GM18520 (cell line): ENCODE measurements at regions not wholly inside any gene's neighbourhood (a gene's known extent, or its start where the extent isn't known, plus 50 kb on each side); places are given as distances from the start of the nearest gene placed in this dataset.
"Not testable (repeated sequence)": the region's sequence is repeated elsewhere in the genome, so short reads cannot be mapped to it uniquely, and the experiment has no call there.

ENCODE experiments used
- ATAC-seq: cut with Tn5 transposase; IDR thresholded peaks from one replicate; pipeline ENCODE4 v1.9.1; 2021; ENCODE audit not compliant: unreplicated experiment

GRCh38 chr1:79177844-79178243 lies 171.3 kb upstream of the ADGRL4 start:
- no peak for ATAC-seq

GRCh38 chr1:79161077-79161476 lies 154.5 kb upstream of the ADGRL4 start:
- ATAC-seq: no peak

- ATAC-seq: no peak
These were observed 149.5 kb upstream of the ADGRL4 start for GRCh38 chr1:79155991-79156390.

- ATAC-seq: no peak
These were observed 144.7 kb upstream of the ADGRL4 start for GRCh38 chr1:79151006-79151796.

- ATAC-seq: no peak
These were observed 144.0 kb upstream of the ADGRL4 start for GRCh38 chr1:79150576-79150975.

GRCh38 chr1:79138227-79138626 lies 131.7 kb upstream of the ADGRL4 start:
- not testable (repeated sequence) for ATAC-seq

GRCh38 chr1:79133774-79134364 lies 127.3 kb upstream of the ADGRL4 start:
- ATAC-seq: no peak

GRCh38 chr1:79131626-79132025 lies 125.1 kb upstream of the ADGRL4 start:
- no peak for ATAC-seq

- ATAC-seq: no peak
These were observed 123.4 kb upstream of the ADGRL4 start for GRCh38 chr1:79129914-79130313.

- no peak for ATAC-seq
These were observed 122.2 kb upstream of the ADGRL4 start for GRCh38 chr1:79128722-79129121.

- ATAC-seq: no peak
These were observed 118.2 kb upstream of the ADGRL4 start for GRCh38 chr1:79124756-79125155.

- no peak for ATAC-seq
These were observed 116.0 kb upstream of the ADGRL4 start for GRCh38 chr1:79122521-79122920.

- ATAC-seq: no peak
These were observed 110.8 kb upstream of the ADGRL4 start for GRCh38 chr1:79117376-79117775.

- ATAC-seq: no peak
These were observed 107.3 kb upstream of the ADGRL4 start for GRCh38 chr1:79113836-79114235.

GRCh38 chr1:79110749-79111148 lies 104.2 kb upstream of the ADGRL4 start:
- ATAC-seq: no peak

GRCh38 chr1:79109445-79109844 lies 102.9 kb upstream of the ADGRL4 start:
- ATAC-seq: no peak

GRCh38 chr1:79105500-79105899 lies 99.0 kb upstream of the ADGRL4 start:
- no peak for ATAC-seq

- no peak for ATAC-seq
These were observed 98.1 kb upstream of the ADGRL4 start for GRCh38 chr1:79104617-79105016.

- no peak for ATAC-seq
These were observed 93.9 kb upstream of the ADGRL4 start for GRCh38 chr1:79100385-79100784.

- ATAC-seq: no peak
These were observed 84.5 kb upstream of the ADGRL4 start for GRCh38 chr1:79090985-79091384.

- ATAC-seq: no peak
These were observed 83.4 kb upstream of the ADGRL4 start for GRCh38 chr1:79089946-79090345.

GRCh38 chr1:79082233-79082632 lies 75.7 kb upstream of the ADGRL4 start:
- no peak for ATAC-seq

GRCh38 chr1:79079770-79080169 lies 73.2 kb upstream of the ADGRL4 start:
- no peak for ATAC-seq
